Coronary artery (tissue), 2 donors: ENCODE measurements at regions not wholly inside any gene's neighbourhood (a gene's known extent, or its start where the extent isn't known, plus 50 kb on each side); places are given as distances from the start of the nearest gene placed in this dataset.
"Not testable (repeated sequence)": the region's sequence is repeated elsewhere in the genome, so short reads cannot be mapped to it uniquely, and the experiment has no call there.

Experiments used
- DNase-seq: peaks from one replicate; pipeline ENCODE4 v3.0.0-alpha.2; 2017; ENCODE audit warnings: low spot score
- H3K27ac ChIP-seq, 2 donors: fragments of 200-600 bp; sonication (generic); one replicate each; pipeline ENCODE4 v1.5.1; 2016 to 2019
- H3K4me3 ChIP-seq: fragments of 200-600 bp; sonication (generic); 2 replicates; pipeline ENCODE4 v1.5.1; 2016; ENCODE audit warnings: mild to moderate bottlenecking, moderate library complexity
- TF ChIP-seq, protein P1 (sequence below): fragments of 200-600 bp; sonication (generic); IDR thresholded peaks from one replicate; pipeline ENCODE4 v1.5.1; 2019; ENCODE audit warnings: antibody characterized with exemption

DNA sequence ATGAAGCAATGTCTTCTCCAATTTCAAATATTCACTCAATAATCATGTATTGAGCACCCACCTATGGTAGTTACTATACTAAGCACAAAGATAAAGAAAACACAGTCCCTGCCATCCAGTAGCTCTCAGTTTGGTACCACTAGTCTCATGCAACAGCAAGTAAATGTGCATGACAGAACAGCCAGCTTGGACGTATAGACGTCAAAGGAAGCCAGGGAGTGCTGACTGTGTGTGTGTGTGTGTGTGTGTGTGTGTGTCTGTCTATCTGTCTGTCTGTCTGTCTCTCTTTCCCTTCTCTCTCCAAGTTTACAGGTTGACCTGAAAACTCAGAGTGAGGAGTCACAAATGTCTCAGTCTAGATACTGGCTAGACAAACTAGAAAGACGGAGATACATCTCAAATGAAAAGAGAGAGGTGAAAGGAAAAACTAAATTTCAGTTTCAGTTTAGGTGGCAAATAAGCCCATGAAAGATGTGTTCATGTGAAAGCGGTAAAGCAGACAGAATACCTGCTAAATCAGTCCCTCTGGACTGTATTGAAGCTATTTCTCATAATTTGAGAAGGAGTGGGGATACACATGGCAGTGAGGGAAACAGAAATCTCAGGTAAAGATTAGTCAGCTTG, 141.1 kb upstream of the PTPRG start:
- Histone ChIP-seq H3K4me3 (no peak overlapping the region), H3K27ac (no peak overlapping the region)
- DNase-seq = no peak
- TF ChIP-seq, protein P1, sequence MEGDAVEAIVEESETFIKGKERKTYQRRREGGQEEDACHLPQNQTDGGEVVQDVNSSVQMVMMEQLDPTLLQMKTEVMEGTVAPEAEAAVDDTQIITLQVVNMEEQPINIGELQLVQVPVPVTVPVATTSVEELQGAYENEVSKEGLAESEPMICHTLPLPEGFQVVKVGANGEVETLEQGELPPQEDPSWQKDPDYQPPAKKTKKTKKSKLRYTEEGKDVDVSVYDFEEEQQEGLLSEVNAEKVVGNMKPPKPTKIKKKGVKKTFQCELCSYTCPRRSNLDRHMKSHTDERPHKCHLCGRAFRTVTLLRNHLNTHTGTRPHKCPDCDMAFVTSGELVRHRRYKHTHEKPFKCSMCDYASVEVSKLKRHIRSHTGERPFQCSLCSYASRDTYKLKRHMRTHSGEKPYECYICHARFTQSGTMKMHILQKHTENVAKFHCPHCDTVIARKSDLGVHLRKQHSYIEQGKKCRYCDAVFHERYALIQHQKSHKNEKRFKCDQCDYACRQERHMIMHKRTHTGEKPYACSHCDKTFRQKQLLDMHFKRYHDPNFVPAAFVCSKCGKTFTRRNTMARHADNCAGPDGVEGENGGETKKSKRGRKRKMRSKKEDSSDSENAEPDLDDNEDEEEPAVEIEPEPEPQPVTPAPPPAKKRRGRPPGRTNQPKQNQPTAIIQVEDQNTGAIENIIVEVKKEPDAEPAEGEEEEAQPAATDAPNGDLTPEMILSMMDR = no peak

- DNase-seq = no peak
- TF ChIP-seq, protein P1 = no peak
- Histone ChIP-seq H3K27ac (no peak overlapping the region), H3K4me3 (no peak overlapping the region)
These were observed 138.3 kb upstream of the PTPRG start for GRCh38 chr3:61422945-61423673.

- Histone ChIP-seq H3K4me3 (no peak overlapping the region), H3K27ac (no peak overlapping the region)
- TF ChIP-seq, protein P1 = no peak
- DNase-seq = no peak
These were observed 136.0 kb upstream of the PTPRG start for GRCh38 chr3:61425356-61425755.

DNA sequence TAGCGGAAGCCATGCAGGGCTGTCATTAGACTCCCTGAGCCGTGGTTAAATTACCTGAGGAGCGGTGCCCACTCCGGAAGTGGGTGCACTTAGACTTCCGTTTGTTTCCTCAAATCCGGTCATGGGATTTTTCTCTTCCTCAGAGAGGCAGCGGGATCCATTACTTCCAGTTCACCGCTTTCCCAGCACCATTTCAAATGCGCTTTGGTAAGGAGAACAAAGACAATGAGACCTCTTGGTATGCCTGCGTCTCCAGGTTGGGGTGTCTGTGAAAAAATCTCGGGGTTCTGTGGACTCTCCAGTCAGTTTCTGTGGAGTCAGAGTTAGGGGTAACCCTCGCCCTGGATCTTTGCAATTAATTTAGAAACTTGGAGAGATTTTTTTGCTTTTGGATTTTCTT, 132.3 kb upstream of the PTPRG start:
- TF ChIP-seq, protein P1 = no peak
- Histone ChIP-seq H3K27ac (no peak overlapping the region), H3K4me3 (no peak overlapping the region)
- no peak for DNase-seq

- H3K4me3 ChIP-seq, DNase-seq, H3K27ac ChIP-seq: not testable (repeated sequence)
These were observed 126.5 kb upstream of the PTPRG start for GRCh38 chr3:61434901-61435300.

GRCh38 chr3:61435361-61435760, 126.0 kb upstream of the PTPRG start:
- not testable (repeated sequence) for DNase-seq, H3K27ac ChIP-seq, H3K4me3 ChIP-seq

DNA sequence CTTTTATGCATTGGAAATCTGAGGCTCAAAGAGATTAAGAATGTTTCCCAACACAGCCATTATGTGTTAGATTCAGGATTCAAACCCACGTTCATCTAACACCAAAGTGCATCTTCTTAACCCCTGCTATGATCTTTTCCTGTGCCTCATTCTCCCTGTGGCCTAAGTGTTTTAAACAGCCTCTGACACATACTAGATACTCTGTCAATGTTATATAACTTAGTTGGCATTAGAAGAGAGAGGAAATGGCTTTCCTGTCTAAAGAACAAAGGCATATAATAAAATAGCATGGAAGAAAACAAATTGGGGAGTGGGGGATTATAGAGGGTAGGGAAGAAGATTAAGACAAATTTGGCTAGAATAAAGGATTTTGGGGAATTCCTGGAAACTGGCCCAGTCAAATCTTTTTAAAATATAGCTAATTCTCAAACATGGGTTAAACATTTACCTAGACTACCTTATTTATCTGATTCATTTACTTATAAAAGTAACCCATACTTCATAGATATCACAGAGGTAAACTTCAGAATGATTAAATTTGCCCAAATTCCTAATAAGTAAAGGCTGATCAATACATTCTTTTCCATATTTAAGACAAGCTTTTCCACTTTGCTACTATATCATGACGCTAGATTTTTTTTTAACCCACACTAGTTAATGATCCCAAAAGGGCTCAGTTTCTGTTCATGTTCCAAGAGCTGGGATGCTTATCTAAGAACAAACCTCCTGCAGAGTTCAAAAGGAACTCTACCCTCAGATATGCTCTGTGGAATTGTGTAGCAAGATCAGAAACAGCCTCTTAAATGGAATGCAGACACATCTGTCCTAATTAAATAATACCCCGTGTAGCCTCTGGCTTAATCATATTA, 122.9 kb upstream of the PTPRG start:
- Histone ChIP-seq H3K4me3 (no peak overlapping the region), H3K27ac (no peak overlapping the region)
- TF ChIP-seq, protein P1 = no peak
- DNase-seq = no peak

- H3K27ac ChIP-seq = no peak overlapping the region
- no peak for DNase-seq
- TF ChIP-seq, protein P1 = no peak
These were observed 122.3 kb upstream of the PTPRG start for GRCh38 chr3:61439122-61439458.

More at GRCh38 chr3:61439122-61439458, 122.3 kb upstream of the PTPRG start:
- no peak overlapping the region for H3K4me3 ChIP-seq
